ENCODE measurements at regions not wholly inside any gene's neighbourhood (a gene's known extent, or its start where the extent isn't known, plus 50 kb on each side); places are given as distances from the start of the nearest gene placed in this dataset.

DNA sequence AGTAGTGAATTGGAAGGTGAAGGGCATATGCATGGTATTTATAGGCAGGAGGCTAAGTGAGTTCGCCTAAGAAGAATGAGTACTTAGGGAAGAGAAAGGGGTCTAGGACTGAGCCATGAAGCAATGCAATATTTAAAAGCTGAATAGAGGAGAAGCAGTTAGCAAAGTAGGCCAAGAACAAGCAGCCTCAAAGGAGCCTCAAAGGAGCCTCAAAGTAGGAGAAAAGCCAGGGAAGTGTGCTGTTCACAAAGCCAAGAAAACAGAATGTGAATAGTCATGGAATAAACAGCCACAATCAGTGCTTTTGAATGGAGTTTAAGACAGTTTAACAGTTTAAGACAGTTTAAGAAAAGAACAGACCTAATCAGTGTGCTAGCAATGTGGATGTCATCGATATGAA lies 762.0 kb downstream of the SORCS1 start:
- no peak for ATAC-seq
- BruUV-seq (replicated peaks): no TSS peak

GRCh38 chr10:106401967-106402366 lies 762.5 kb downstream of the SORCS1 start:
- DNase-seq (ENCODE audit: low read depth, low spot score) (no peak), ATAC-seq (no peak)
- Histone ChIP-seq H3K27ac (ENCODE audit: low read length) (no peak overlapping the region), H3K9me3 (ENCODE audit: control insufficient read depth, insufficient read depth, low read depth, low read length) (no peaks in the 10 kb centered on the region), H3K36me3 (ENCODE audit: control insufficient read depth, insufficient read depth, low read length) (no peaks in the 10 kb centered on the region), H3K4me1 (ENCODE audit: control insufficient read depth, insufficient read depth, low read length) (no peaks in the 10 kb centered on the region), H3K4me3 (ENCODE audit: low read depth in 2 of 2, low read length in 2 of 2) (no peak overlapping the region), H3K27me3 (ENCODE audit: control insufficient read depth, insufficient read depth, low read length) (no peaks in the 10 kb centered on the region)
- no TSS peak for BruUV-seq (replicated peaks)
- in situ Hi-C loops (cut with HindIII; ENCODE audit: low pct_unique_long_range_greater_than_20kb, low sequenced_read_pairs): no loop called here
- CTCF ChIA-PET: no interaction called here
- TF ChIP-seq CTCF (IDR thresholded peaks at IDR 0.05) (no peak), REST (IDR thresholded peaks at IDR 0.05; ENCODE audit: insufficient read depth in 1 of 2, low read depth in 2 of 2, low read length in 1 of 2) (no peak), POLR2AphosphoS5 (IDR thresholded peaks at IDR 0.05; ENCODE audit: low read depth, low read length) (no peak), SIN3A (IDR thresholded peaks at IDR 0.05; ENCODE audit: borderline replicate concordance, insufficient read depth, low read depth, low read length) (no peak), TCF7L2 (IDR thresholded peaks at IDR 0.05; ENCODE audit: low read depth, low read length) (no peak)
- intact Hi-C loops (cut with micrococcal nuclease; ENCODE audit: unreplicated experiment): no loop called here
- POLR2A ChIA-PET: no interaction called here

More for the DNA sequence above, 762.0 kb downstream of the SORCS1 start:
- in situ Hi-C loops (cut with HindIII; ENCODE audit: low pct_unique_long_range_greater_than_20kb, low sequenced_read_pairs): no loop called here
- TF ChIP-seq SIN3A (IDR thresholded peaks at IDR 0.05; ENCODE audit: borderline replicate concordance, insufficient read depth, low read depth, low read length) (no peak), POLR2AphosphoS5 (IDR thresholded peaks at IDR 0.05; ENCODE audit: low read depth, low read length) (no peak)
- Histone ChIP-seq H3K4me3 (ENCODE audit: low read depth in 2 of 2, low read length in 2 of 2) (no peak overlapping the region), H3K27me3 (ENCODE audit: control insufficient read depth, insufficient read depth, low read length) (no peaks in the 10 kb centered on the region), H3K4me1 (ENCODE audit: control insufficient read depth, insufficient read depth, low read length) (no peaks in the 10 kb centered on the region), H3K36me3 (ENCODE audit: control insufficient read depth, insufficient read depth, low read length) (no peaks in the 10 kb centered on the region), H3K27ac (ENCODE audit: low read length) (no peak overlapping the region), H3K9me3 (ENCODE audit: control insufficient read depth, insufficient read depth, low read depth, low read length) (no peaks in the 10 kb centered on the region)
- intact Hi-C loops (cut with micrococcal nuclease; ENCODE audit: unreplicated experiment): no loop called here
- no peak for DNase-seq (ENCODE audit: low read depth, low spot score)
- ChIA-PET POLR2A (no interaction called here), CTCF (no interaction called here)

DNA sequence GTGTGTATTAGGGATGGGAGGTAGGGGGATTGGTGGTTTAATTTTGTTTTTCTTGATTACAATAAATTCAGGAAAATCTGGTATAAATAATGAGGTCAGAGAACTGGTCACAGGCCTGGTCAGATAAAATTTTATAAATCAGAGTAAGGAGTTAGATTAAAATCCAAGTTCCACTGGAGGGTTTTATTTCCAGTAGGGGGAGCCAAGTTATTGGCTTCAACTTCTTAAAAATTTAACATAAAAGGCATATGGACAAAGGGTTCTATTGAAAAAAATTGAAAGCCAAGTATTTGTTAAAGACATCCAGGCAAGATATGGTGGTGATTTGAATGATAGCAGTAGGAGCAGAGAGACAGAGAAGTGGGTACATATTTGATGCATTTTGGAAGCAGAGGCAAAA lies 763.3 kb downstream of the SORCS1 start:
- H3K4me3 ChIP-seq (ENCODE audit: low read depth in 2 of 2, low read length in 2 of 2): no peak overlapping the region
- no peaks in the 10 kb centered on the region for H3K4me1 ChIP-seq (ENCODE audit: control insufficient read depth, insufficient read depth, low read length)
- no peak for ATAC-seq
- CTCF ChIA-PET: no interaction called here
- POLR2A ChIA-PET: no interaction called here
- BruUV-seq (replicated peaks): no TSS peak
- in situ Hi-C loops (cut with HindIII; ENCODE audit: low pct_unique_long_range_greater_than_20kb, low sequenced_read_pairs) (no loop called here), intact Hi-C loops (cut with micrococcal nuclease; ENCODE audit: unreplicated experiment) (no loop called here)
- no peak for DNase-seq (ENCODE audit: low read depth, low spot score)
- H3K27ac ChIP-seq (ENCODE audit: low read length): no peak overlapping the region
- H3K36me3 ChIP-seq (ENCODE audit: control insufficient read depth, insufficient read depth, low read length): no peaks in the 10 kb centered on the region
- TF ChIP-seq SIN3A (IDR thresholded peaks at IDR 0.05; ENCODE audit: borderline replicate concordance, insufficient read depth, low read depth, low read length) (no peak), CTCF (IDR thresholded peaks at IDR 0.05) (peak; percentile 19; the same call in 1 of the 2 replicates)
- no peaks in the 10 kb centered on the region for H3K27me3 ChIP-seq (ENCODE audit: control insufficient read depth, insufficient read depth, low read length)
- H3K9me3 ChIP-seq (ENCODE audit: control insufficient read depth, insufficient read depth, low read depth, low read length): no peaks in the 10 kb centered on the region

Measured in Panc1 (cell line).